GM23248 (cell line): ENCODE measurements at regions not wholly inside any gene's neighbourhood (a gene's known extent, or its start where the extent isn't known, plus 50 kb on each side); places are given as distances from the start of the nearest gene placed in this dataset.
A peak's percentile ranks its signal among the peaks of the same experiment; 100 is the strongest.

Experiments used
- DNase-seq: peaks from one replicate; pipeline ENCODE4 v3.0.0-alpha.2; 2015
- H2AFZ ChIP-seq: fragments of 200-600 bp; sonication (generic); 2 replicates; pipeline ENCODE4 v1.6.1; 2016; ENCODE audit warnings: antibody characterized with exemption
- H3F3A ChIP-seq: fragments of 200-600 bp; sonication (generic); 2 replicates; pipeline ENCODE4 v1.6.1; 2016; ENCODE audit warnings: mild to moderate bottlenecking, antibody characterized with exemption, mixed run types; ENCODE audit not compliant: insufficient read depth
- H3K27ac ChIP-seq: fragments of 200-600 bp; sonication (generic); 2 replicates; pipeline ENCODE4 v1.5.1; 2016; ENCODE audit warnings: mild to moderate bottlenecking
- H3K27me3 ChIP-seq: fragments of 200-600 bp; sonication (generic); replicated peaks from 2 replicates; pipeline ENCODE4 v1.6.1; 2016; ENCODE audit warnings: mild to moderate bottlenecking; ENCODE audit not compliant: insufficient read depth
- H3K36me3 ChIP-seq: fragments of 200-600 bp; sonication (generic); 2 replicates; pipeline ENCODE4 v1.6.1; 2016; ENCODE audit warnings: low read depth, mild to moderate bottlenecking
- H3K4me1 ChIP-seq: fragments of 200-600 bp; sonication (generic); 2 replicates; pipeline ENCODE4 v1.6.1; 2016; ENCODE audit warnings: mild to moderate bottlenecking; ENCODE audit not compliant: insufficient read depth
- H3K4me2 ChIP-seq: fragments of 200-600 bp; sonication (generic); one replicate; pipeline ENCODE4 v1.6.1; 2016; ENCODE audit warnings: mild to moderate bottlenecking; ENCODE audit not compliant: unreplicated experiment
- H3K4me3 ChIP-seq: fragments of 200-600 bp; sonication (generic); 2 replicates; pipeline ENCODE4 v1.5.1; 2016; ENCODE audit warnings: mild to moderate bottlenecking
- H3K79me2 ChIP-seq: fragments of 200-600 bp; sonication (generic); 2 replicates; pipeline ENCODE4 v1.6.1; 2016; ENCODE audit warnings: mild to moderate bottlenecking; ENCODE audit not compliant: insufficient read depth
- H3K9ac ChIP-seq: fragments of 200-600 bp; sonication (generic); 2 replicates; pipeline ENCODE4 v1.6.1; 2016; ENCODE audit warnings: mild to moderate bottlenecking
- H3K9me2 ChIP-seq: fragments of 200-600 bp; sonication (generic); 2 replicates; pipeline ENCODE4 v1.6.1; 2016; ENCODE audit warnings: mixed run types, mild to moderate bottlenecking, moderate library complexity; ENCODE audit not compliant: insufficient read depth
- H3K9me3 ChIP-seq: fragments of 200-600 bp; sonication (generic); one replicate; pipeline ENCODE4 v1.6.1; 2017; ENCODE audit warnings: low read depth
- H4K20me1 ChIP-seq: fragments of 200-600 bp; sonication (generic); 2 replicates; pipeline ENCODE4 v1.6.0; 2016; ENCODE audit not compliant: insufficient read depth
- EZH2 ChIP-seq: fragments of 200-600 bp; sonication (generic); IDR thresholded peaks from 2 replicates; pipeline ENCODE4 v1.6.1; 2018; ENCODE audit warnings: antibody characterized with exemption, mild to moderate bottlenecking; ENCODE audit not compliant: insufficient read depth, poor library complexity, severe bottlenecking
- EZH2phosphoT487 ChIP-seq: fragments of 200-600 bp; sonication (generic); IDR thresholded peaks from 2 replicates; pipeline ENCODE4 v1.6.1; 2018; ENCODE audit warnings: antibody characterized with exemption, moderate library complexity, mild to moderate bottlenecking, low read depth; ENCODE audit not compliant: insufficient read depth
- WGBS, 2 experiments: methylation state at CpG; one replicate each; pipeline ENCODE4 v1.1.6; 2015 to 2017; ENCODE audit warnings: low lambda C conversion rate in 2 of 2, low coverage in 1 of 2; ENCODE audit errors: missing lambda C conversion rate in 2 of 2; 5-methylcytosine and 5-hydroxymethylcytosine counted together
- in situ Hi-C: fragments of 300-500 bp; cut with MboI; formaldehyde crosslinking; loops from 2 replicates; pipeline ENCODE4 v1.15.0; 2020

DNA sequence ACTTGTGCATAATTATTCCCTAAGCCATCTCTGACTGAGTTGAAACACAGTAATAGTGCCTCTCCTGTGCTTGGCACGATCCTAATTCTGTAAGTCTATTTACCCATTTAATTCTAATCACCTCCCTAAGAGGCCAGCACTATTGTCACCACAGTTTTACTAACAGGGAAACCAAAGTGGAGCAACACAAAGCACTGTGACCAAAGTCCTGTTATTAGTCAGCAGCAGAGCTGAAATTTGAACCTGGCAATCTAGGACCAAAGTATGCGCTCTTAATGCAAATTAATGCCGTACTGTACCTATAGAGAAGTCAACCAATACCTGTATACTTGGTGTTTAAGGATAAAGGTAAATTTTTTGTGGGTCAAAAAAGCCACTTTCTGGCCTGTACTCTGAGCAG, 77.1 kb upstream of the CNTLN start:
- Histone ChIP-seq H3K9me3 (no peaks in the 10 kb centered on the region), H3K4me2 (no peak overlapping the region), H3K4me3 (no peak overlapping the region), H4K20me1 (no peaks in the 10 kb centered on the region), H3K9ac (no peak overlapping the region), H3K9me2 (no peaks in the 10 kb centered on the region), H3F3A (no peaks in the 10 kb centered on the region), H3K79me2 (no peaks in the 10 kb centered on the region), H3K27ac (no peak overlapping the region), H3K4me1 (no peaks in the 10 kb centered on the region), H2AFZ (no peak overlapping the region), H3K27me3 (no peaks in the 10 kb centered on the region), H3K36me3 (no peaks in the 10 kb centered on the region)
- WGBS, 2 experiments = 65 to 68% methylated on average over 3 of the region's 3 CpGs
- TF ChIP-seq EZH2phosphoT487 = no peak
- no peak for TF ChIP-seq EZH2
- DNase-seq = no peak
- in situ Hi-C loops = no loop called here

DNA sequence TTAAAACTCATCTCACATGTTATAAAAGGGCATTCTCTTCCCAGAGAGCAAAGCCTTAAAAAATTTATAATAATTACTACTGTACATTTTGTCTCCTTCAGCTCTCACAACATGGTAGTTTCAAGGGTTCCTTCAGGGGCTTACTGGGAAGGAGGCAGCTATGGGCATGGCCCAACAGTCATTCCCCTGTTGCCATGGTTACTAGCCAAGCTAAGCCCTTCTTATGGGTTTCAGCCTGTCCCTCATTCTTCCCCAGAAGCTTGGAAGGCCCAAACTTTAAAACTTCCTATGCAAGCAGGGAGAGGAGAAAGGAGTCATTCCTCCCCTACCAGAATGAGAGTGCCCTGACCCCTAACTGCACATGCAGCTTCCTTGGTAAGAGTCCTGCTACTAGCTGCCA, 82.2 kb upstream of the CNTLN start:
- H3K27ac ChIP-seq = no peak overlapping the region
- no peak overlapping the region for H3K9ac ChIP-seq
- no peak for DNase-seq
- in situ Hi-C loops = no loop called here
- TF ChIP-seq EZH2phosphoT487 (no peak), EZH2 (no peak)
- H3K36me3 ChIP-seq = no peaks in the 10 kb centered on the region
- no peaks in the 10 kb centered on the region for H3F3A ChIP-seq
- H3K27me3 ChIP-seq = no peaks in the 10 kb centered on the region
- H3K4me1 ChIP-seq = no peaks in the 10 kb centered on the region
- H2AFZ ChIP-seq = no peak overlapping the region
- H3K9me3 ChIP-seq = no peaks in the 10 kb centered on the region
- H3K4me2 ChIP-seq = no peak overlapping the region
- H3K9me2 ChIP-seq = no peaks in the 10 kb centered on the region
- H3K79me2 ChIP-seq = no peaks in the 10 kb centered on the region
- no peaks in the 10 kb centered on the region for H4K20me1 ChIP-seq
- H3K4me3 ChIP-seq = no peak overlapping the region

DNA sequence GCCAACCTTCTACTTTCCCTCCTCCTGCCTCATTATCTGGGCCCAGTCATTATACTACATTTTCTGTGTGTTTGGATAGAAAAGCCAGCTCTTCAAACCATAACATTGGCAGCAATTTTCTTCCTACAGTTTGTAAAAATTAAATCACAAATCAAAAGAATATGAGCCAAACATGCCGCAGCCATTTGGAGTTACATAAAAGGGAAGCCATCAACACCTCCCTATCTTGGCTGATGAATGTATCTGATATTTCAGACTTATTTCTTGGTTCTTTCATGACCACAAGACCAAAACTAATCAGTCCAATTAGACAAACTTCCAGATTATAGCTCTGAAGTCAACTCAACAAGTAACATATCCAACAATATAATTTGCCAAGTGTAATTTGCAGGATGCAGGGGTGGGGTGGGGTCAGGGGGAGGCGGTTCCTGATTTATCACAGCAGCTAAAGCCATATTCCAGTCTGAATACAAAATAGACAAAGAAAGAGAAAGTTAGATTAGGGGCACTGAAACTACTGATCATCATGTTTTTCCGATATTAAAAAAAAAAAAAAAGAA, 89.4 kb upstream of the CNTLN start:
- Histone ChIP-seq H3K4me3 (no peak overlapping the region), H3K36me3 (no peaks in the 10 kb centered on the region), H3K9me2 (no peaks in the 10 kb centered on the region), H3K9ac (no peak overlapping the region), H3K79me2 (no peaks in the 10 kb centered on the region), H3F3A (no peaks in the 10 kb centered on the region), H3K27me3 (no peaks in the 10 kb centered on the region), H3K27ac (no peak overlapping the region), H4K20me1 (no peaks in the 10 kb centered on the region), H2AFZ (peak overlapping the region; percentile 8; the same call in 1 of the 2 replicates), H3K4me1 (no peaks in the 10 kb centered on the region), H3K9me3 (no peaks in the 10 kb centered on the region), H3K4me2 (no peak overlapping the region)
- no peak for DNase-seq
- TF ChIP-seq EZH2phosphoT487 (no peak), EZH2 (no peak)
- WGBS, 2 experiments = 21 to 24% methylated on average over 3 of the region's 3 CpGs
- in situ Hi-C loops = no loop called here

DNA sequence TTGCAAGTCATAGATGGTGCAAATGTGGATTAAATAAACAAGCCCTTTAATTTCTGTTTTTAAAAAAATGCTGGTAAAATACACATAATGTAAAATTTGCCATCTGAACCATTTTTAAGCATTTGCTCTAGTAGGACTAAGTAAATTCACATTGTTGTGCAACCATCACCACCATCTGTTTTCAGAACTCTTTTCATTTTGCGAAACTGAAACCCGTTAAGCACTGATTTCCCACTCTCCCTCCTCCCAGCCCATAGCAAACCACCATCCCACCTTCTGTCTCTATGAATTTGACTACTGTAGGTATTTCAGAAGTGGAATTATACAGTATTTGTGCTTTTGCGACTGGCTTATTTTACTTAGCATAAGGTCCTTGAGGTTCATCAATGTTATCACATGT, 103.3 kb upstream of the CNTLN start:
- H3K9me2 ChIP-seq = no peaks in the 10 kb centered on the region
- 75 to 78% methylated on average over 3 of the region's 3 CpGs for WGBS, 2 experiments
- H3K79me2 ChIP-seq = no peaks in the 10 kb centered on the region
- H3K36me3 ChIP-seq = no peaks in the 10 kb centered on the region
- no peak overlapping the region for H3K9ac ChIP-seq
- in situ Hi-C loops = no loop called here
- no peak for DNase-seq
- H3K4me2 ChIP-seq = no peak overlapping the region
- H4K20me1 ChIP-seq = no peaks in the 10 kb centered on the region
- H3F3A ChIP-seq = no peaks in the 10 kb centered on the region
- no peak overlapping the region for H3K27ac ChIP-seq
- H3K27me3 ChIP-seq = no peaks in the 10 kb centered on the region
- H3K9me3 ChIP-seq = no peaks in the 10 kb centered on the region
- no peak overlapping the region for H2AFZ ChIP-seq
- H3K4me3 ChIP-seq = no peak overlapping the region
- no peaks in the 10 kb centered on the region for H3K4me1 ChIP-seq
- no peak for TF ChIP-seq EZH2phosphoT487
- TF ChIP-seq EZH2 = no peak

DNA sequence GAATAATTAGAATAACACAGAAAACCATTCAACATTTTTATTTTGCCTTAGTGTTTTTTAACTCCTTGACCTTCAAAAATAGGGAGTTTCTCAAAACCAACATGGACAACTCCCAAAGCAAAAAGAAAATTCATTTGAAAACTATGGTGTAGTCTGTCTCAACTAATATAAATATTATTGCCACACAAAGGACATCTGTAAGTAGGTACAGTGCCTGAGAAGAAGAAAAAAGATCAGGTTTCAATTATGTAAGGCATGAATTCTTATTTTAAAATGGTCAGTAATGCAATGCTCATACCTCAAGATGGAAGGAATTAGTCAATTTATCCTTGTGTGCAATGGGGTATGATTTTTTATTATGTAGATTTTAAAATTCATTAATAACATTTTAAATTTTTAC, 109.6 kb upstream of the CNTLN start:
- in situ Hi-C loops = no loop called here
- no peak for TF ChIP-seq EZH2phosphoT487
- no peak for TF ChIP-seq EZH2
- H3F3A ChIP-seq = no peaks in the 10 kb centered on the region
- H2AFZ ChIP-seq = no peak overlapping the region
- H3K4me3 ChIP-seq = no peak overlapping the region
- no peaks in the 10 kb centered on the region for H3K27me3 ChIP-seq
- no peaks in the 10 kb centered on the region for H3K9me2 ChIP-seq
- H3K9ac ChIP-seq = no peak overlapping the region
- no peak for DNase-seq
- H4K20me1 ChIP-seq = no peaks in the 10 kb centered on the region
- H3K4me1 ChIP-seq = peaks cover 10% of the 10 kb centered on the region; the same call in 1 of the 2 replicates
- H3K4me2 ChIP-seq = no peak overlapping the region
- H3K79me2 ChIP-seq = no peaks in the 10 kb centered on the region
- H3K36me3 ChIP-seq = no peaks in the 10 kb centered on the region
- H3K27ac ChIP-seq = no peak overlapping the region
- no peaks in the 10 kb centered on the region for H3K9me3 ChIP-seq
